HCT116 (cell line): ENCODE measurements at regions not wholly inside any gene's neighbourhood (a gene's known extent, or its start where the extent isn't known, plus 50 kb on each side); places are given as distances from the start of the nearest gene placed in this dataset.
A peak's percentile ranks its signal among the peaks of the same experiment; 100 is the strongest.

Experiments
- ATAC-seq: fragments of 200-7000 bp; cut with Tn5 transposase; 2 replicates; pipeline ENCODE4 v1.9.1; 2020; ENCODE audit warnings: mild to moderate bottlenecking, moderate library complexity
- BruUV-seq: library from RNA; stranded (reverse); fragments of 400-500 nt; replicated peaks from 2 replicates; lab custom pipeline; 2021; lab: Mats Ljungman, UMichigan
- CTCF ChIA-PET: fragments of 300-600 bp; sonication (Branson Sonifier 250); formaldehyde crosslinking; loops from one replicate; lab custom pipeline; 2021; ENCODE audit warnings: antibody characterized with exemption; lab: Charles Lee
- POLR2A ChIA-PET: fragments of 300-600, 350-600 bp; sonication (Branson Sonifier 250); formaldehyde crosslinking; loops from one replicate; lab custom pipeline; 2021; ENCODE audit warnings: antibody characterized with exemption; lab: Charles Lee
- RAD21 ChIA-PET, 2 experiments: fragments of 300-600 bp; sonication (Branson Sonifier 250); formaldehyde crosslinking; loops; one replicate each; lab custom pipeline; 2023; ENCODE audit warnings: low total read pairs in 2 of 2; ENCODE audit not compliant: uncharacterized antibody in 2 of 2, unreplicated experiment in 2 of 2, low non-redundant PET in 1 of 2; lab: Charles Lee
- DNase-seq: peaks from one replicate; pipeline ENCODE4 v3.0.0-alpha.2; 2010; ENCODE audit warnings: low read depth, low spot score
- H2AFZ ChIP-seq: fragments of 200-600 bp; shearing (Covaris generic), sonication (generic); 2 replicates; pipeline ENCODE4 v1.6.1; 2017; ENCODE audit warnings: low read depth, mixed run types, mixed read lengths, antibody characterized with exemption, low read length; ENCODE audit not compliant: poor library complexity, severe bottlenecking
- H3K27ac ChIP-seq: 2 replicates; pipeline ENCODE4 v1.5.1; 2012; ENCODE audit warnings: low read depth, low read length
- H3K27me3 ChIP-seq: fragments of 200-600 bp; sonication (generic); 2 replicates; pipeline ENCODE4 v1.6.1; 2016; ENCODE audit warnings: mixed run types, low read length, mixed read lengths; ENCODE audit not compliant: insufficient read depth
- H3K36me3 ChIP-seq, 2 experiments: fragments of 200-500 bp in 1 of 2; fragments of 200-600 bp in 1 of 2; sonication (Bioruptor generic) in 1 of 2; sonication (generic) in 1 of 2; 2 replicates each; pipeline versions ENCODE4 v1.5.1 to v1.6.1; 2014 to 2016; ENCODE audit warnings: low read length in 2 of 2, inconsistent platforms in 1 of 2, mixed read lengths in 1 of 2, mixed run types in 1 of 2; ENCODE audit not compliant: insufficient read depth in 2 of 2, control insufficient read depth in 1 of 2
- H3K4me1 ChIP-seq, 2 experiments: fragments of 200-600 bp in 1 of 2; sonication (generic) in 1 of 2; 2 replicates each; pipeline versions ENCODE4 v1.5.1 to v1.6.1; 2012 to 2017; ENCODE audit warnings: low read length in 2 of 2, inconsistent platforms in 1 of 2, mild to moderate bottlenecking in 1 of 2, mixed read lengths in 1 of 2, mixed run types in 1 of 2, moderate library complexity in 1 of 2; ENCODE audit not compliant: insufficient read depth in 2 of 2, control insufficient read depth in 1 of 2
- H3K4me2 ChIP-seq: fragments of 200-600 bp; sonication (generic); 2 replicates; pipeline ENCODE4 v1.6.1; 2017; ENCODE audit warnings: mixed run types, low read length, mixed read lengths
- H3K4me3 ChIP-seq, 2 experiments: fragments of 200-600 bp in 1 of 2; sonication (generic) in 1 of 2; replicated peaks in 1 of 2; 2 replicates each; pipeline ENCODE4 v1.5.1; 2011 to 2016; ENCODE audit warnings: low read length in 2 of 2, control low read depth in 1 of 2, low read depth in 1 of 2, mild to moderate bottlenecking in 1 of 2, mixed read lengths in 1 of 2, mixed run types in 1 of 2
- H3K79me2 ChIP-seq: fragments of 200-600 bp; sonication (generic); 2 replicates; pipeline ENCODE4 v1.6.1; 2017; ENCODE audit warnings: mild to moderate bottlenecking, mixed run types, low read length, moderate library complexity, mixed read lengths; ENCODE audit not compliant: insufficient read depth
- H3K9ac ChIP-seq: fragments of 200-600 bp; sonication (generic); 2 replicates; pipeline ENCODE4 v1.6.1; 2016; ENCODE audit warnings: low read length, mixed read lengths
- H3K9me2 ChIP-seq: fragments of 200-600 bp; sonication (generic), shearing (Covaris generic); 2 replicates; pipeline ENCODE4 v1.6.1; 2017; ENCODE audit warnings: mixed run types, mild to moderate bottlenecking, moderate library complexity; ENCODE audit not compliant: insufficient read depth
- H3K9me3 ChIP-seq, 2 experiments: fragments of 200-500 bp in 1 of 2; fragments of 200-600 bp in 1 of 2; sonication (Bioruptor generic) in 1 of 2; sonication (generic) in 1 of 2; 2 replicates each; pipeline ENCODE4 v1.6.1; 2014 to 2017; ENCODE audit warnings: low read length in 2 of 2, mixed read lengths in 2 of 2, inconsistent platforms in 1 of 2, low read depth in 1 of 2, mild to moderate bottlenecking in 1 of 2, mixed run types in 1 of 2, moderate library complexity in 1 of 2; ENCODE audit not compliant: control insufficient read depth in 1 of 2, insufficient read depth in 1 of 2
- H4K20me1 ChIP-seq: fragments of 200-600 bp; sonication (generic), shearing (Covaris generic); 2 replicates; pipeline ENCODE4 v1.6.1; 2017; ENCODE audit warnings: mixed run types, mild to moderate bottlenecking, moderate library complexity; ENCODE audit not compliant: insufficient read depth
- CBX3 ChIP-seq: IDR thresholded peaks from 2 replicates; pipeline ENCODE4 v1.6.1; 2012; ENCODE audit warnings: low read depth
- CEBPB ChIP-seq: IDR thresholded peaks from 2 replicates; pipeline ENCODE4 v1.6.1; 2012; ENCODE audit warnings: low read depth
- CTCF ChIP-seq, 3 experiments: fragments of 200-600 bp in 1 of 3; sonication (generic) in 1 of 3; IDR thresholded peaks in 2 of 3; conservative IDR thresholded peaks in 1 of 3; 2 replicates each; pipeline ENCODE4 v1.5.1; 2012 to 2017; ENCODE audit warnings: low read depth in 2 of 3, low read length in 2 of 3, antibody characterized with exemption in 1 of 3, borderline replicate concordance in 1 of 3, control low read depth in 1 of 3, mild to moderate bottlenecking in 1 of 3, mixed read lengths in 1 of 3, mixed run types in 1 of 3, moderate library complexity in 1 of 3; ENCODE audit not compliant: insufficient read depth in 1 of 3
- ELF1 ChIP-seq: IDR thresholded peaks from 2 replicates; pipeline ENCODE4 v1.6.1; 2012; ENCODE audit warnings: low read depth, borderline replicate concordance
- POLR2AphosphoS5 ChIP-seq: IDR thresholded peaks from 2 replicates; pipeline ENCODE4 v1.6.1; 2011; ENCODE audit warnings: mild to moderate bottlenecking, low read depth, low read length, moderate library complexity
- RAD21 ChIP-seq: IDR thresholded peaks from 2 replicates; pipeline ENCODE4 v1.6.1; 2012; ENCODE audit warnings: low read depth, mild to moderate bottlenecking
- SIN3A ChIP-seq: IDR thresholded peaks from 2 replicates; pipeline ENCODE4 v1.6.1; 2012; ENCODE audit warnings: low read depth
- intact Hi-C: fragments of 100-400 bp; cut with micrococcal nuclease; formaldehyde crosslinking; loops from 2 replicates; pipeline ENCODE4 v1.10.0; 2022

- TF ChIP-seq CTCF (IDR thresholded peaks at IDR 0.05 in 2 of 3, conservative IDR thresholded peaks at IDR 0.05 in 1 of 3; ENCODE audit: borderline replicate concordance in 1 of 3, insufficient read depth in 1 of 3, low read depth in 2 of 3, low read length in 2 of 3) = peak; percentile 63 to 89 (median 86)
- TF ChIP-seq SIN3A = no peak
- TF ChIP-seq CEBPB = no peak
- TF ChIP-seq POLR2AphosphoS5 = no peak
- TF ChIP-seq ELF1 = no peak
- TF ChIP-seq, all 23 proteins: peak for 2
Measured at GRCh38 chr10:63866075-63866746, 345.0 kb downstream of the REEP3 start (continued).

- H3K27ac ChIP-seq = no peak overlapping the region
- POLR2A ChIA-PET = interaction anchor here (0.6 to 1.0 kb wide), 2 partner anchors 111 to 598 kb away, joined by 3 to 5 read pairs; no protein-coding TSS in a partner anchor
- peak overlapping the region in 1 of 2 experiments; percentile 25; a peak in 1 of 4 replicates for H3K4me3 ChIP-seq
- peak; percentile 51 for DNase-seq
- RAD21 ChIA-PET = interaction anchor here (1.0 to 1.8 kb wide), 2 partner anchors 110 to 111 kb away, joined by 6 to 7 read pairs; no protein-coding TSS in a partner anchor
- BruUV-seq = no TSS peak
- TF ChIP-seq CTCF (IDR thresholded peaks at IDR 0.05 in 2 of 3, conservative IDR thresholded peaks at IDR 0.05 in 1 of 3; ENCODE audit: borderline replicate concordance in 1 of 3, insufficient read depth in 1 of 3, low read depth in 2 of 3, low read length in 2 of 3) = peak; percentile 38 to 52 (median 41); a peak in 4 of 6 replicates
- TF ChIP-seq RAD21 = peak; percentile 53
- no peak for TF ChIP-seq CBX3
- H3K4me1 ChIP-seq = peaks cover 8 to 14% of the 10 kb centered on the region in 2 experiments; a peak in 3 of 4 replicates
- intact Hi-C loops = loop anchor here (1.0 kb wide), 2 partner anchors 110 to 175 kb away; no protein-coding TSS in a partner anchor
- peak; percentile 82 for ATAC-seq
- no peaks in the 10 kb centered on the region for H3K79me2 ChIP-seq
- H3K4me2 ChIP-seq = peak overlapping the region; percentile 67
- CTCF ChIA-PET = interaction anchor here (0.5 to 2.7 kb wide), 34 partner anchors 9 to 1049 kb away, joined by 3 to 90 read pairs (median 4); no protein-coding TSS in a partner anchor
- peak overlapping the region; percentile 90 for H2AFZ ChIP-seq
- H3K9me2 ChIP-seq = no peaks in the 10 kb centered on the region
- H3K36me3 ChIP-seq = no peaks in the 10 kb centered on the region
- no peak overlapping the region for H3K9ac ChIP-seq
- H3K27me3 ChIP-seq = no peaks in the 10 kb centered on the region
- no peaks in the 10 kb centered on the region for H3K9me3 ChIP-seq
- no peaks in the 10 kb centered on the region for H4K20me1 ChIP-seq
Measured at GRCh38 chr10:63866747-63867140, 345.5 kb downstream of the REEP3 start.
